Liver (tissue), 8 donors: ENCODE measurements at regions not wholly inside any gene's neighbourhood (a gene's known extent, or its start where the extent isn't known, plus 50 kb on each side); places are given as distances from the start of the nearest gene placed in this dataset.

Experiments used
- DNase-seq: peaks from one replicate; pipeline ENCODE4 v3.0.0-alpha.2; 2017; ENCODE audit warnings: low spot score
- H3K27ac ChIP-seq, 2 donors: one replicate each; pipeline ENCODE4 v1.7.0; 2013; ENCODE audit warnings: inconsistent platforms in 2 of 2, low read length in 2 of 2, control low read depth in 1 of 2, low read depth in 1 of 2, mild to moderate bottlenecking in 1 of 2
- H3K27me3 ChIP-seq, 4 donors: one replicate each; pipeline versions ENCODE4 v1.6.1 to v1.7.0; 2013; ENCODE audit warnings: low read length in 3 of 4, inconsistent platforms in 1 of 4, mild to moderate bottlenecking in 1 of 4, moderate library complexity in 1 of 4; ENCODE audit not compliant: control insufficient read depth in 4 of 4, insufficient read depth in 4 of 4
- H3K36me3 ChIP-seq, 4 donors: one replicate each; pipeline versions ENCODE4 v1.6.1 to v1.7.0; 2013; ENCODE audit warnings: low read length in 3 of 4, mild to moderate bottlenecking in 3 of 4, low read depth in 1 of 4, moderate library complexity in 1 of 4; ENCODE audit not compliant: control insufficient read depth in 4 of 4, insufficient read depth in 3 of 4
- H3K4me1 ChIP-seq, 4 donors: one replicate each; pipeline versions ENCODE4 v1.6.1 to v1.7.0; 2013; ENCODE audit warnings: low read length in 3 of 4, mild to moderate bottlenecking in 3 of 4, moderate library complexity in 1 of 4; ENCODE audit not compliant: control insufficient read depth in 4 of 4, insufficient read depth in 4 of 4
- H3K4me3 ChIP-seq, 3 donors: one replicate each; pipeline versions ENCODE4 v1.6.1 to v1.7.0; 2013; ENCODE audit warnings: low read length in 3 of 3, control low read depth in 1 of 3, low read depth in 1 of 3, mild to moderate bottlenecking in 1 of 3
- H3K9ac ChIP-seq, 2 donors: one replicate each; pipeline ENCODE4 v1.7.0; 2013; ENCODE audit warnings: low read length in 2 of 2, mild to moderate bottlenecking in 2 of 2, moderate library complexity in 2 of 2, control low read depth in 1 of 2, low read depth in 1 of 2
- H3K9me3 ChIP-seq, 4 donors: one replicate each; pipeline versions ENCODE4 v1.6.1 to v1.7.0; 2013; ENCODE audit warnings: low read length in 3 of 4; ENCODE audit not compliant: control insufficient read depth in 4 of 4
- ATF3 ChIP-seq: IDR thresholded peaks from 2 replicates; pipeline ENCODE4 v1.6.1; 2016; ENCODE audit warnings: antibody characterized with exemption
- CTCF ChIP-seq: fragments of 150-350 bp; IDR thresholded peaks from 2 replicates; pipeline ENCODE4 v1.5.1; 2017; ENCODE audit warnings: improper control_type of control experiment, low read depth, low read length; ENCODE audit not compliant: missing input control
- EGR1 ChIP-seq, 2 donors: IDR thresholded peaks; 2 replicates each; pipeline ENCODE4 v1.6.1; 2016 to 2018; ENCODE audit warnings: antibody characterized with exemption in 2 of 2, low read depth in 2 of 2
- FOXA1 ChIP-seq: IDR thresholded peaks from 2 replicates; pipeline ENCODE4 v1.6.1; 2016; ENCODE audit warnings: antibody characterized with exemption
- FOXA2 ChIP-seq: IDR thresholded peaks from 2 replicates; pipeline ENCODE4 v1.6.1; 2016; ENCODE audit warnings: antibody characterized with exemption
- GABPA ChIP-seq, 2 donors: IDR thresholded peaks in 1 of 2; conservative IDR thresholded peaks in 1 of 2; 2 replicates each; pipeline ENCODE4 v1.6.1; 2016; ENCODE audit warnings: antibody characterized with exemption in 2 of 2, mild to moderate bottlenecking in 1 of 2, moderate library complexity in 1 of 2
- HNF4A ChIP-seq, 2 donors: conservative IDR thresholded peaks; 2 replicates each; pipeline ENCODE4 v1.6.1; 2016; ENCODE audit warnings: antibody characterized with exemption in 2 of 2, mild to moderate bottlenecking in 2 of 2
- HNF4G ChIP-seq: IDR thresholded peaks from 2 replicates; pipeline ENCODE4 v1.6.1; 2016; ENCODE audit warnings: antibody characterized with exemption
- JUND ChIP-seq, 2 donors: IDR thresholded peaks; 2 replicates each; pipeline ENCODE4 v1.6.1; 2016; ENCODE audit warnings: antibody characterized with exemption in 2 of 2
- MAX ChIP-seq: IDR thresholded peaks from 2 replicates; pipeline ENCODE4 v1.6.1; 2016; ENCODE audit warnings: antibody characterized with exemption
- NR2F2 ChIP-seq: IDR thresholded peaks from 2 replicates; pipeline ENCODE4 v1.6.1; 2016; ENCODE audit warnings: antibody characterized with exemption
- RAD21 ChIP-seq, 2 donors: IDR thresholded peaks; 2 replicates each; pipeline ENCODE4 v1.6.1; 2016; ENCODE audit warnings: antibody characterized with exemption in 2 of 2, mild to moderate bottlenecking in 2 of 2
- RXRA ChIP-seq, 2 donors: IDR thresholded peaks; 2 replicates each; pipeline ENCODE4 v1.6.1; 2017 to 2018; ENCODE audit warnings: antibody characterized with exemption in 2 of 2, mild to moderate bottlenecking in 1 of 2
- SP1 ChIP-seq: IDR thresholded peaks from 2 replicates; pipeline ENCODE4 v1.6.1; 2018; ENCODE audit warnings: antibody characterized with exemption, mild to moderate bottlenecking
- YY1 ChIP-seq: IDR thresholded peaks from 2 replicates; pipeline ENCODE4 v1.6.1; 2016; ENCODE audit warnings: antibody characterized with exemption, mild to moderate bottlenecking
- WGBS: extraction: QIAGEN DNeasy Blood & Tissue Kit; methylation state at CpG from one replicate; pipeline ENCODE4 v1.1.7; 2013; 5-methylcytosine and 5-hydroxymethylcytosine counted together
- donor health status: healthy.
- donor health status: healthy.
- donor health status: healthy.
- donor health status: healthy.
- donor health status: healthy.

- Histone ChIP-seq H3K4me3 (no peak overlapping the region), H3K9ac (no peak overlapping the region), H3K9me3 (no peaks in the 10 kb centered on the region), H3K36me3 (no peaks in the 10 kb centered on the region), H3K27ac (no peak overlapping the region), H3K4me1 (no peaks in the 10 kb centered on the region), H3K27me3 (peaks cover 0 to 3% (median 0%) of the 10 kb centered on the region in 4 donors)
- WGBS: 47% methylated on average over 3 of the region's 3 CpGs
- no peak for DNase-seq
- no peak for TF ChIP-seq EGR1 (IDR thresholded peaks at IDR 0.05; ENCODE audit: low read depth in 2 of 2)
These were observed 865.1 kb upstream of the TMPRSS15 start for GRCh38 chr21:19268686-19269085.

- no peaks in the 10 kb centered on the region for H3K4me1 ChIP-seq
- TF ChIP-seq RXRA (IDR thresholded peaks at IDR 0.05): no peak
- TF ChIP-seq JUND (IDR thresholded peaks at IDR 0.05): no peak
- TF ChIP-seq NR2F2: no peak
- TF ChIP-seq FOXA1: no peak
- TF ChIP-seq EGR1 (IDR thresholded peaks at IDR 0.05; ENCODE audit: low read depth in 2 of 2): no peak
- no peak for TF ChIP-seq HNF4A (conservative IDR thresholded peaks at IDR 0.05)
- no peak for TF ChIP-seq RAD21 (IDR thresholded peaks at IDR 0.05)
- TF ChIP-seq YY1: no peak
- no peak for TF ChIP-seq ATF3
- TF ChIP-seq SP1: no peak
- no peak for TF ChIP-seq CTCF
- TF ChIP-seq MAX: no peak
- no peak for TF ChIP-seq HNF4G
- TF ChIP-seq FOXA2: no peak
- 76% methylated on average over 2 of the region's 2 CpGs for WGBS
These were observed 871.5 kb upstream of the TMPRSS15 start for GRCh38 chr21:19275065-19275464.

GRCh38 chr21:19276665-19277064 lies 873.1 kb upstream of the TMPRSS15 start:
- Histone ChIP-seq H3K9me3 (no peaks in the 10 kb centered on the region), H3K27me3 (no peaks in the 10 kb centered on the region), H3K36me3 (no peaks in the 10 kb centered on the region), H3K27ac (no peak overlapping the region), H3K4me3 (no peak overlapping the region), H3K4me1 (no peaks in the 10 kb centered on the region), H3K9ac (no peak overlapping the region)
- TF ChIP-seq GABPA (IDR thresholded peaks at IDR 0.05 in 1 of 2, conservative IDR thresholded peaks at IDR 0.05 in 1 of 2): no peak
- no peak for TF ChIP-seq NR2F2
- TF ChIP-seq YY1: no peak
- TF ChIP-seq HNF4A (conservative IDR thresholded peaks at IDR 0.05): no peak
- no peak for TF ChIP-seq FOXA2
- no peak for TF ChIP-seq RAD21 (IDR thresholded peaks at IDR 0.05)
- TF ChIP-seq HNF4G: no peak
- 56% methylated on average over 4 of the region's 4 CpGs for WGBS
- no peak for DNase-seq

More at GRCh38 chr21:19275065-19275464, 871.5 kb upstream of the TMPRSS15 start:
- DNase-seq: no peak
- no peak overlapping the region for H3K27ac ChIP-seq
- no peaks in the 10 kb centered on the region for H3K27me3 ChIP-seq
- H3K9me3 ChIP-seq: no peaks in the 10 kb centered on the region
- H3K4me3 ChIP-seq: no peak overlapping the region
- H3K36me3 ChIP-seq: no peaks in the 10 kb centered on the region
- no peak overlapping the region for H3K9ac ChIP-seq
